Activated T-helper 17 cell treated with anti-CD3 and anti-CD28 coated beads, Interleukin-2, amount 50 U/mL, for 72 hours (primary cell): ENCODE measurements at regions not wholly inside any gene's neighbourhood (a gene's known extent, or its start where the extent isn't known, plus 50 kb on each side); places are given as distances from the start of the nearest gene placed in this dataset.
A peak's percentile ranks its signal among the peaks of the same experiment; 100 is the strongest.

Experiments
- ATAC-seq: fragments of 150-1000 bp; cut with Tn5 transposase; replicated peaks from 2 replicates; pipeline ENCODE4 v1.10.0; 2021; ENCODE audit warnings: mild to moderate bottlenecking, moderate library complexity
- H3K27ac Mint-ChIP-seq: one replicate; pipeline ENCODE4 v1.8.0; 2022; ENCODE audit warnings: mixed read lengths
- H3K27me3 Mint-ChIP-seq: one replicate; pipeline ENCODE4 v1.8.0; 2022; ENCODE audit warnings: mixed read lengths
- H3K36me3 Mint-ChIP-seq: one replicate; pipeline ENCODE4 v1.8.0; 2022; ENCODE audit warnings: low read depth, mild to moderate bottlenecking, mixed read lengths
- H3K4me1 Mint-ChIP-seq: one replicate; pipeline ENCODE4 v1.8.0; 2022; ENCODE audit warnings: mixed read lengths
- H3K4me3 Mint-ChIP-seq: one replicate; pipeline ENCODE4 v1.8.0; 2022; ENCODE audit warnings: mild to moderate bottlenecking, mixed read lengths
- H3K9me3 Mint-ChIP-seq: one replicate; pipeline ENCODE4 v1.8.0; 2022; ENCODE audit warnings: mixed read lengths

GRCh38 chr3:190739641-190740185 lies 122.8 kb downstream of the GMNC start:
- no peak overlapping the region for H3K27ac Mint-ChIP-seq
- H3K27me3 Mint-ChIP-seq: peaks cover 16% of the 10 kb centered on the region
- no peaks in the 10 kb centered on the region for H3K36me3 Mint-ChIP-seq
- no peak overlapping the region for H3K4me3 Mint-ChIP-seq
- no peak for ATAC-seq
- H3K4me1 Mint-ChIP-seq: no peaks in the 10 kb centered on the region
- no peaks in the 10 kb centered on the region for H3K9me3 Mint-ChIP-seq

GRCh38 chr3:190738636-190739155 lies 123.8 kb downstream of the GMNC start:
- no peak overlapping the region for H3K27ac Mint-ChIP-seq
- H3K9me3 Mint-ChIP-seq: no peaks in the 10 kb centered on the region
- H3K4me1 Mint-ChIP-seq: no peaks in the 10 kb centered on the region
- H3K4me3 Mint-ChIP-seq: no peak overlapping the region
- no peak for ATAC-seq
- H3K27me3 Mint-ChIP-seq: peaks cover 16% of the 10 kb centered on the region
- H3K36me3 Mint-ChIP-seq: no peaks in the 10 kb centered on the region

GRCh38 chr3:190737446-190737845 lies 125.0 kb downstream of the GMNC start:
- no peaks in the 10 kb centered on the region for H3K9me3 Mint-ChIP-seq
- no peak overlapping the region for H3K4me3 Mint-ChIP-seq
- H3K27ac Mint-ChIP-seq: no peak overlapping the region
- ATAC-seq: no peak
- no peaks in the 10 kb centered on the region for H3K4me1 Mint-ChIP-seq
- no peaks in the 10 kb centered on the region for H3K36me3 Mint-ChIP-seq
- H3K27me3 Mint-ChIP-seq: peaks cover 16% of the 10 kb centered on the region

- no peak for ATAC-seq
- Mint-ChIP-seq H3K27me3 (peaks cover 4% of the 10 kb centered on the region), H3K9me3 (no peaks in the 10 kb centered on the region), H3K4me3 (no peak overlapping the region), H3K4me1 (no peaks in the 10 kb centered on the region), H3K36me3 (no peaks in the 10 kb centered on the region), H3K27ac (no peak overlapping the region)
These were observed 128.0 kb downstream of the GMNC start for GRCh38 chr3:190734490-190734889.

GRCh38 chr3:190733591-190734146 lies 128.8 kb downstream of the GMNC start:
- ATAC-seq: no peak
- peaks cover 4% of the 10 kb centered on the region for H3K27me3 Mint-ChIP-seq
- H3K36me3 Mint-ChIP-seq: no peaks in the 10 kb centered on the region
- H3K4me1 Mint-ChIP-seq: no peaks in the 10 kb centered on the region
- H3K9me3 Mint-ChIP-seq: no peaks in the 10 kb centered on the region
- H3K4me3 Mint-ChIP-seq: no peak overlapping the region
- H3K27ac Mint-ChIP-seq: no peak overlapping the region

GRCh38 chr3:190731596-190731995 lies 130.9 kb downstream of the GMNC start:
- ATAC-seq: no peak
- H3K36me3 Mint-ChIP-seq: no peaks in the 10 kb centered on the region
- no peak overlapping the region for H3K4me3 Mint-ChIP-seq
- H3K9me3 Mint-ChIP-seq: no peaks in the 10 kb centered on the region
- no peaks in the 10 kb centered on the region for H3K27me3 Mint-ChIP-seq
- H3K27ac Mint-ChIP-seq: no peak overlapping the region
- no peaks in the 10 kb centered on the region for H3K4me1 Mint-ChIP-seq

GRCh38 chr3:190728574-190729246 lies 133.8 kb downstream of the GMNC start:
- no peaks in the 10 kb centered on the region for H3K9me3 Mint-ChIP-seq
- no peaks in the 10 kb centered on the region for H3K4me1 Mint-ChIP-seq
- no peaks in the 10 kb centered on the region for H3K27me3 Mint-ChIP-seq
- no peak for ATAC-seq
- no peaks in the 10 kb centered on the region for H3K36me3 Mint-ChIP-seq
- no peak overlapping the region for H3K27ac Mint-ChIP-seq
- no peak overlapping the region for H3K4me3 Mint-ChIP-seq

GRCh38 chr3:190722181-190722905 lies 140.2 kb downstream of the GMNC start:
- H3K9me3 Mint-ChIP-seq: no peaks in the 10 kb centered on the region
- peaks cover 7% of the 10 kb centered on the region for H3K27me3 Mint-ChIP-seq
- no peak overlapping the region for H3K4me3 Mint-ChIP-seq
- no peak overlapping the region for H3K27ac Mint-ChIP-seq
- H3K36me3 Mint-ChIP-seq: no peaks in the 10 kb centered on the region
- H3K4me1 Mint-ChIP-seq: no peaks in the 10 kb centered on the region
- no peak for ATAC-seq

- no peaks in the 10 kb centered on the region for H3K9me3 Mint-ChIP-seq
- H3K27ac Mint-ChIP-seq: no peak overlapping the region
- peaks cover 7% of the 10 kb centered on the region for H3K27me3 Mint-ChIP-seq
- no peak for ATAC-seq
- H3K4me1 Mint-ChIP-seq: no peaks in the 10 kb centered on the region
- H3K36me3 Mint-ChIP-seq: no peaks in the 10 kb centered on the region
- no peak overlapping the region for H3K4me3 Mint-ChIP-seq
These were observed 141.2 kb downstream of the GMNC start for GRCh38 chr3:190721330-190721729.

- no peaks in the 10 kb centered on the region for H3K4me1 Mint-ChIP-seq
- no peaks in the 10 kb centered on the region for H3K9me3 Mint-ChIP-seq
- H3K36me3 Mint-ChIP-seq: no peaks in the 10 kb centered on the region
- peak; percentile 23 for ATAC-seq
- H3K27me3 Mint-ChIP-seq: peaks cover 7% of the 10 kb centered on the region
- no peak overlapping the region for H3K4me3 Mint-ChIP-seq
- H3K27ac Mint-ChIP-seq: no peak overlapping the region
These were observed 143.8 kb downstream of the GMNC start for GRCh38 chr3:190718671-190719070.

- ATAC-seq: no peak
- Mint-ChIP-seq H3K27me3 (peaks cover 5% of the 10 kb centered on the region), H3K4me3 (no peak overlapping the region), H3K27ac (no peak overlapping the region), H3K4me1 (no peaks in the 10 kb centered on the region), H3K9me3 (no peaks in the 10 kb centered on the region), H3K36me3 (no peaks in the 10 kb centered on the region)
These were observed 144.4 kb downstream of the GMNC start for GRCh38 chr3:190718097-190718496.

- no peak overlapping the region for H3K27ac Mint-ChIP-seq
- H3K4me3 Mint-ChIP-seq: no peak overlapping the region
- peaks cover 7% of the 10 kb centered on the region for H3K27me3 Mint-ChIP-seq
- H3K36me3 Mint-ChIP-seq: no peaks in the 10 kb centered on the region
- H3K4me1 Mint-ChIP-seq: no peaks in the 10 kb centered on the region
- ATAC-seq: no peak
- H3K9me3 Mint-ChIP-seq: no peaks in the 10 kb centered on the region
These were observed 145.5 kb downstream of the GMNC start for GRCh38 chr3:190716961-190717360.

GRCh38 chr3:190716211-190716610 lies 146.3 kb downstream of the GMNC start:
- no peak overlapping the region for H3K27ac Mint-ChIP-seq
- ATAC-seq: no peak
- peaks cover 11% of the 10 kb centered on the region for H3K27me3 Mint-ChIP-seq
- H3K36me3 Mint-ChIP-seq: no peaks in the 10 kb centered on the region
- H3K4me1 Mint-ChIP-seq: no peaks in the 10 kb centered on the region
- H3K9me3 Mint-ChIP-seq: no peaks in the 10 kb centered on the region
- no peak overlapping the region for H3K4me3 Mint-ChIP-seq

GRCh38 chr3:190710723-190711122 lies 151.8 kb downstream of the GMNC start:
- Mint-ChIP-seq H3K36me3 (no peaks in the 10 kb centered on the region), H3K4me1 (no peaks in the 10 kb centered on the region), H3K9me3 (no peaks in the 10 kb centered on the region), H3K27ac (no peak overlapping the region), H3K27me3 (peaks cover 10% of the 10 kb centered on the region), H3K4me3 (no peak overlapping the region)
- ATAC-seq: no peak

GRCh38 chr3:190709351-190709773 lies 153.1 kb downstream of the GMNC start:
- ATAC-seq: no peak
- Mint-ChIP-seq H3K27ac (no peak overlapping the region), H3K27me3 (peaks cover 15% of the 10 kb centered on the region), H3K36me3 (no peaks in the 10 kb centered on the region), H3K9me3 (no peaks in the 10 kb centered on the region), H3K4me3 (no peak overlapping the region), H3K4me1 (no peaks in the 10 kb centered on the region)
